Spleen (tissue), 11 donors: ENCODE measurements at regions not wholly inside any gene's neighbourhood (a gene's known extent, or its start where the extent isn't known, plus 50 kb on each side); places are given as distances from the start of the nearest gene placed in this dataset.
"Not testable (repeated sequence)": the region's sequence is repeated elsewhere in the genome, so short reads cannot be mapped to it uniquely, and the experiment has no call there.

Source experiments
- DNase-seq: peaks from one replicate; pipeline ENCODE4 v3.0.0-alpha.2; 2020
- H3K27ac ChIP-seq, 8 donors: fragments of 200-600 bp; sonication (generic) in 7 of 8; 1 replicate in 4 of 8; 2 replicates in 4 of 8; pipeline versions ENCODE4 v1.5.0 to v1.8.0; 2016 to 2021; ENCODE audit warnings: inconsistent platforms in 4 of 8, mild to moderate bottlenecking in 4 of 8, moderate library complexity in 1 of 8
- H3K27me3 ChIP-seq, 7 donors: fragments of 200-600 bp; sonication (generic) in 6 of 7; replicated peaks in 1 of 7; 1 replicate in 4 of 7; 2 replicates in 3 of 7; pipeline versions ENCODE4 v1.5.0 to v1.8.0; 2016 to 2021; ENCODE audit warnings: inconsistent platforms in 3 of 7, mild to moderate bottlenecking in 1 of 7
- H3K36me3 ChIP-seq, 6 donors: fragments of 200-600 bp; sonication (generic) in 5 of 6; 1 replicate in 4 of 6; 2 replicates in 2 of 6; pipeline versions ENCODE4 v1.5.0 to v1.8.0; 2016 to 2021; ENCODE audit warnings: inconsistent platforms in 2 of 6
- H3K4me1 ChIP-seq, 6 donors: fragments of 200-600 bp; sonication (generic) in 5 of 6; 1 replicate in 3 of 6; 2 replicates in 3 of 6; pipeline versions ENCODE4 v1.5.0 to v1.8.0; 2016 to 2021; ENCODE audit warnings: inconsistent platforms in 3 of 6
- H3K4me3 ChIP-seq, 8 donors: fragments of 200-600 bp; sonication (generic) in 7 of 8; 1 replicate in 4 of 8; 2 replicates in 4 of 8; pipeline versions ENCODE4 v1.5.0 to v1.8.0; 2016 to 2021; ENCODE audit warnings: inconsistent platforms in 4 of 8, mild to moderate bottlenecking in 4 of 8, moderate library complexity in 2 of 8
- H3K9me3 ChIP-seq, 8 donors: fragments of 200-600 bp; sonication (generic) in 7 of 8; 1 replicate in 4 of 8; 2 replicates in 4 of 8; pipeline versions ENCODE4 v1.5.0 to v1.8.0; 2016 to 2021; ENCODE audit warnings: inconsistent platforms in 4 of 8
- POLR2A ChIP-seq, 3 donors: fragments of 450-650 bp; IDR thresholded peaks; one replicate each; pipeline ENCODE4 v1.5.1; 2017; ENCODE audit warnings: antibody characterized with exemption in 3 of 3, mild to moderate bottlenecking in 1 of 3
- POLR2AphosphoS5 ChIP-seq, 3 donors: sonication (generic); formaldehyde crosslinking; IDR thresholded peaks; one replicate each; pipeline ENCODE4 v1.5.1; 2017; ENCODE audit warnings: antibody characterized with exemption in 3 of 3
- WGBS, 5 donors: extraction: QIAGEN DNeasy Blood & Tissue Kit in 3 of 5; methylation state at CpG; one replicate each; pipeline versions ENCODE4 v1.1.5 to v1.1.7; 2013 to 2018; 5-methylcytosine and 5-hydroxymethylcytosine counted together
- intact Hi-C: fragments of 100-400 bp; cut with DNase I; formaldehyde crosslinking; loops from one replicate; pipeline ENCODE4 v1.15.0; 2023; ENCODE audit warnings: low total_unique reads
- TF ChIP-seq, protein P1 (sequence below), 11 experiments: fragments of 200-600 bp in 7 of 11; fragments of 450-650 bp in 4 of 11; sonication (generic) in 4 of 11; IDR thresholded peaks in 8 of 11; conservative IDR thresholded peaks in 3 of 11; 1 replicate in 7 of 11; 2 replicates in 4 of 11; pipeline versions ENCODE4 v1.4.0 to v1.8.0; 2016 to 2021; ENCODE audit warnings: antibody characterized with exemption in 11 of 11, inconsistent platforms in 4 of 11, mild to moderate bottlenecking in 1 of 11
- donor health status: healthy with polysubstance abuse.
- donor health status: DM: no; HTN: no; CAD: no; lungs with moderate emphysema.
- donor health status: DM: no; HTN: no; CAD: no.
- donor health status: Bipolar disorder and iron deficiency.
- donor health status: healthy.
- donor health status: DM: no; HTN: no; CAD: no.
- donor health status: DM: yes; HTN: yes; CAD: no.

DNA sequence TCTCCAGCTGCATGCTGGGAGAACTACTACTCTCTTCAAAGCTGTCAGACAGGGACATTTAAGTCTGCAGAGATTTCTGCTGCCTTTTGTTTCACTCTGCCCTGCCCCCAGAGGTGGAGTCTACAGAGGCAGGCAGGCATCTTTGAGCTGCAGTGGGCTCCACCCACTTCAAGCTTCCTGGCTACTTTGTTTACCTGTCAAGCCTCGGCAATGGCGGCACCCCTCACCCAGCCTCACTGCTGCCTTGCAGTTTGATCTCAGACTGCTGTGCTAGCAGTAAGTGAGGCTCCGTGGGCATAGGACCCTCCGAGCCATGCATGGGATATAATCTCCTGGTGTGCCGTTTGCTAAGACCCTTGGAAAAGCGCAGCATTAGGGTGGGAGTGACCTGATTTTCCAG lies 61.7 kb downstream of the DMRTA1 start:
- H3K4me1 ChIP-seq, H3K4me3 ChIP-seq, H3K27me3 ChIP-seq, H3K9me3 ChIP-seq, H3K27ac ChIP-seq, intact Hi-C loops, DNase-seq, H3K36me3 ChIP-seq: not testable (repeated sequence)
- WGBS, 5 donors = 73 to 93% (median 90%) methylated on average over 6 of the region's 6 CpGs

DNA sequence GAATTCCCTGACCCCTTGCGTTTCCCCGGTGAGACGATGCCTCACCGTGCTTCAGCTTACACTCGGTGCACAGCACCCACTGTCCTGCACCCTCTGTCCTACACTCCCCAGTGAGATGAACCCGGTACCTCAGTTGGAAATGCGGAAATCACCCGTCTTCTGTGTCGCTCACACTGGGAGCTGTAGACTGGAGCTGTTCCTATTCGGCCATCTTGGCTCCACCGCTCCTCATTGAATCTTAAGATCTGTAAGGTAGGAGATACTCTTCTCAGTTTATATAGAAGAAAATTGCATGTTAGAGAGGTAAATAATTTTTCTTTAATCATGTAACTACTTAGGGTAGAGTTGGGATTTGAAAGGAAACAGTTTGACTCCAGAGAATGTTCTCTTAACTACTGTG lies 62.2 kb downstream of the DMRTA1 start:
- intact Hi-C loops = no loop called here
- Histone ChIP-seq H3K36me3 (no peaks in the 10 kb centered on the region), H3K9me3 (peaks cover 0 to 7% (median 0%) of the 10 kb centered on the region in 8 donors), H3K27ac (no peak overlapping the region), H3K27me3 (no peaks in the 10 kb centered on the region), H3K4me1 (no peaks in the 10 kb centered on the region), H3K4me3 (no peak overlapping the region)
- 84 to 91% (median 90%) methylated on average over 11 of the region's 11 CpGs for WGBS, 5 donors
- TF ChIP-seq POLR2AphosphoS5 (IDR thresholded peaks at IDR 0.05) (no peak), POLR2A (IDR thresholded peaks at IDR 0.05) (no peak)
- TF ChIP-seq, protein P1, sequence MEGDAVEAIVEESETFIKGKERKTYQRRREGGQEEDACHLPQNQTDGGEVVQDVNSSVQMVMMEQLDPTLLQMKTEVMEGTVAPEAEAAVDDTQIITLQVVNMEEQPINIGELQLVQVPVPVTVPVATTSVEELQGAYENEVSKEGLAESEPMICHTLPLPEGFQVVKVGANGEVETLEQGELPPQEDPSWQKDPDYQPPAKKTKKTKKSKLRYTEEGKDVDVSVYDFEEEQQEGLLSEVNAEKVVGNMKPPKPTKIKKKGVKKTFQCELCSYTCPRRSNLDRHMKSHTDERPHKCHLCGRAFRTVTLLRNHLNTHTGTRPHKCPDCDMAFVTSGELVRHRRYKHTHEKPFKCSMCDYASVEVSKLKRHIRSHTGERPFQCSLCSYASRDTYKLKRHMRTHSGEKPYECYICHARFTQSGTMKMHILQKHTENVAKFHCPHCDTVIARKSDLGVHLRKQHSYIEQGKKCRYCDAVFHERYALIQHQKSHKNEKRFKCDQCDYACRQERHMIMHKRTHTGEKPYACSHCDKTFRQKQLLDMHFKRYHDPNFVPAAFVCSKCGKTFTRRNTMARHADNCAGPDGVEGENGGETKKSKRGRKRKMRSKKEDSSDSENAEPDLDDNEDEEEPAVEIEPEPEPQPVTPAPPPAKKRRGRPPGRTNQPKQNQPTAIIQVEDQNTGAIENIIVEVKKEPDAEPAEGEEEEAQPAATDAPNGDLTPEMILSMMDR (IDR thresholded peaks at IDR 0.05 in 8 of 11, conservative IDR thresholded peaks at IDR 0.05 in 3 of 11) = no peak
- DNase-seq = no peak

DNA sequence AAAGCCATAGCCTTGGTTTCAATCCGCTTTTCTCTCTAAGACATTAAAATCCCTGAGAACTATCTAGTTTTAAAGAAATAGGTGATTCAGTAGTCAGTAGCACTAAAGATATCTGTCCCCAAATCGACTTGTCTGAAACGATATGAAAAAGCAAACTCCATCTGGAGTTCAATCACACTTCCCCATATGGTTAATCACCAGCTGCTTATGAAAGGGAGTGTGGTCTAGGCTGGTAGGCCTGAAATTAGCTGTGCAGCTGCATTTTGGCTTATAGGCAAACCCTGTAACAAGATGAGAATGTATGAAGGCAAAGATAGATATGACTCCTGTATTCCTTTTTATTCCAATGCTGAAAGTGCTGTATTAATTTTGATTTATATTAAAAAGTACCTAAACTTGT lies 65.9 kb downstream of the DMRTA1 start:
- peaks cover 0 to 5% (median 0%) of the 10 kb centered on the region in 8 donors for H3K9me3 ChIP-seq
- TF ChIP-seq, protein P1 (IDR thresholded peaks at IDR 0.05 in 8 of 11, conservative IDR thresholded peaks at IDR 0.05 in 3 of 11) = no peak
- TF ChIP-seq POLR2A (IDR thresholded peaks at IDR 0.05) (no peak), POLR2AphosphoS5 (IDR thresholded peaks at IDR 0.05) (no peak)
- intact Hi-C loops = no loop called here
- H3K27ac ChIP-seq = no peak overlapping the region
- WGBS, 5 donors = 74 to 88% (median 87%) methylated on average over 3 of the region's 3 CpGs
- no peak for DNase-seq
- H3K27me3 ChIP-seq = no peaks in the 10 kb centered on the region
- H3K4me3 ChIP-seq = no peak overlapping the region
- H3K36me3 ChIP-seq = no peaks in the 10 kb centered on the region
- no peaks in the 10 kb centered on the region for H3K4me1 ChIP-seq

DNA sequence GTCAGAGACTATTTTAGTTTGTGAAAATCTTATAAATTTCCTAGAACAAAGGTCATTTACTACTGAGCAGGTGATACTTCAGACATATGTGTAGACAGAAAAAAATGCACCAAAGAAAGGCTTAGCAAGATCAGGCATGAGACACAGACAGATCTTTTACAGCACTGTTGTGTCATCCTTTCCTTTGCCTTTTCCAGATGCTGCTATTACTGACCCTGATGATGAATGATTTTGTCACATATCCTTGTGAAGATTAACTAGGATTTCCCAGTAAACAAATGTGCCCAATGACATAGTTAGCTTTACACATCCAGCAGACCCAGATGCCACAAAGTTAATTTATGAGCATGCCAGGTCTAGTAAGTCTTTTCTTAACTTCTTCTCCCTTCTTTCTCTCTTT lies 68.2 kb downstream of the DMRTA1 start:
- Histone ChIP-seq H3K27me3 (no peaks in the 10 kb centered on the region), H3K27ac (no peak overlapping the region), H3K4me1 (no peaks in the 10 kb centered on the region), H3K4me3 (no peak overlapping the region), H3K36me3 (no peaks in the 10 kb centered on the region), H3K9me3 (no peaks in the 10 kb centered on the region)
- TF ChIP-seq, protein P1 (IDR thresholded peaks at IDR 0.05 in 8 of 11, conservative IDR thresholded peaks at IDR 0.05 in 3 of 11) = no peak
- TF ChIP-seq POLR2A (IDR thresholded peaks at IDR 0.05) = no peak
- no peak for TF ChIP-seq POLR2AphosphoS5 (IDR thresholded peaks at IDR 0.05)
- DNase-seq = no peak
- intact Hi-C loops = no loop called here

DNA sequence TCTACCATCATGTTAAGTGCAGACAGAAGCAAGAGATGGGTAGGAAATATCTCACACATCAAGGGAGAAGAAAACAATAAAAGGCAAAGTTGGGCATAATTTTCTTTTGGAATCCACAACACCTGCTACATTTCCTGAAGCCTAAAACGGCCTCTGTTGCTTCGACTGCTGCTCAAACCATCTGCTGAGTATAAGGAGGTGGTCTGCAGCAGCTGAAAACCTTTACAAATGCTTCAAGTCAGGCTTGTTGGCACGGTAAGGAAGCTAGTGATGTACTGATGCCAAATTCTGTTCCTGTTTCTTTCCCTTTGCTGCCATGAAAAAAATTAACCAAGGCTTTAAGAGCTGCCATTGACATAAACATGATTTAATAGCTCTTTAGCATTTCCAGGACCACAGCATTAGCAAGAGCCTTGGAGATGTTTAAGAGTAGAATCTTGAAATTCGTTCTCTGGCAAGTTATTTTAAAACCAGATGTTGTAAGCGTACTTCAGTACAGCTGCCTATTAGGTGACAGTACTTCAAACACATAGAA lies 75.6 kb downstream of the DMRTA1 start:
- 34 to 61% (median 54%) methylated on average over 5 of the region's 5 CpGs for WGBS, 5 donors
- Histone ChIP-seq H3K27me3 (no peaks in the 10 kb centered on the region), H3K36me3 (no peaks in the 10 kb centered on the region), H3K9me3 (no peaks in the 10 kb centered on the region), H3K4me1 (no peaks in the 10 kb centered on the region), H3K27ac (no peak overlapping the region), H3K4me3 (no peak overlapping the region)
- no peak for DNase-seq
- TF ChIP-seq, protein P1 (IDR thresholded peaks at IDR 0.05 in 8 of 11, conservative IDR thresholded peaks at IDR 0.05 in 3 of 11) = no peak
- TF ChIP-seq POLR2A (IDR thresholded peaks at IDR 0.05) (no peak), POLR2AphosphoS5 (IDR thresholded peaks at IDR 0.05) (no peak)
- intact Hi-C loops = no loop called here
